ENCODE measurements at regions not wholly inside any gene's neighbourhood (a gene's known extent, or its start where the extent isn't known, plus 50 kb on each side); places are given as distances from the start of the nearest gene placed in this dataset.

DNA sequence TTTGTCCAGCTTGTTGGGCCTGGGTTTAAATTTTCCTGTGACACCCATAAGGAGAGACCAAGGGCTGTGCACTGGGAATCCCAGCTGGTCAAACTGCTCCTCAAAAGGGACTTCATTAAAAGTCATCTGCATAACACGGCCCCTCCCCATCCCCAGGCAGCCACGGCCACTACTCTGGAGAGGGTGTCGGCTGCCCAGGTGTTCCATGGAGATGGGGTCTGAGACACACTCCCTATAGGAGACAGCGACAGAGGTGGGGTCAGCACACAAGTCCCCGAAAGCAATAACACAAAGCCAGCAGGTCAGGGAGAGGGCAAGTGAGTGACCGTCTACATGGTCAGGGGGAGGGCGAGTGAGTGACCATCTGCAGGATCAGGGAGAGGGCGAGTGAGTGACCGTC, 75.6 kb upstream of the BCL11B start:
- Mint-ChIP-seq H3K27me3 (peaks cover 25% of the 10 kb centered on the region), H3K9me3 (no peaks in the 10 kb centered on the region), H3K36me3 (no peaks in the 10 kb centered on the region), H3K27ac (no peak overlapping the region), H3K4me3 (no peak overlapping the region), H3K4me1 (no peaks in the 10 kb centered on the region)
- no peak for DNase-seq
- CTCF ChIA-PET: no interaction called here

DNA sequence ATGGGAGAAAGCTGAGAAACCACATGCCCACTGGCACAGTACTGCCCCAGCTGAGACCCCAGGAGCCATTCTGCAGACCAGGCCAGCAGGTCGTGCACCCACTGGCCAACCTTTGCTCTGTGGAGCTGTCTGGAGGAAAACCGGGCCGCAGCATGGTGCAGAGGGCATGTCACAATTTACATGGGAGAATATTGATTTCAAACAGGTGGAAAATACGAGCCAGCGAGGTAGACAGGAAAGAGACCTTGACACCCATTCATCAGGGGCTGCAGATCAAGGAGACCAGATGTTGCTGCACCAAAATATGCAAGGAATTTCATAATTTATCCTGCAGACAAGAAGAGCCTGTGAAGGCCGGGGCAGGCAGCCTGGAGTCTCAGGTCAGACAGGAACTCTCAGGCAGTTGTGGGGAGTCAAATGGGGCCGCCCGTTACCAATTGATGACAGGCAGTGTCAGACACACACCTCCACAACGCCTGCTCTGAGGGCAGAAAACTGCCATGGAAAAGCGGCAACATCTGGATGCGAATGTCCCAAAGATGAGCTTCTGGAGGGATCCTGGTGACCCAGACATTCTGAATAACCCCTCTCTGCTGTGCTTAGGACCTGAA, 74.6 kb upstream of the BCL11B start:
- no peaks in the 10 kb centered on the region for H3K9me3 Mint-ChIP-seq
- H3K27ac Mint-ChIP-seq: no peak overlapping the region
- H3K4me3 Mint-ChIP-seq: no peak overlapping the region
- no peak for DNase-seq
- H3K4me1 Mint-ChIP-seq: no peaks in the 10 kb centered on the region
- H3K27me3 Mint-ChIP-seq: peaks cover 17% of the 10 kb centered on the region
- H3K36me3 Mint-ChIP-seq: no peaks in the 10 kb centered on the region
- CTCF ChIA-PET: interaction anchor here (2.0 kb wide), 1 partner anchor 46 kb away, joined by 6 read pairs; no protein-coding TSS in a partner anchor

DNA sequence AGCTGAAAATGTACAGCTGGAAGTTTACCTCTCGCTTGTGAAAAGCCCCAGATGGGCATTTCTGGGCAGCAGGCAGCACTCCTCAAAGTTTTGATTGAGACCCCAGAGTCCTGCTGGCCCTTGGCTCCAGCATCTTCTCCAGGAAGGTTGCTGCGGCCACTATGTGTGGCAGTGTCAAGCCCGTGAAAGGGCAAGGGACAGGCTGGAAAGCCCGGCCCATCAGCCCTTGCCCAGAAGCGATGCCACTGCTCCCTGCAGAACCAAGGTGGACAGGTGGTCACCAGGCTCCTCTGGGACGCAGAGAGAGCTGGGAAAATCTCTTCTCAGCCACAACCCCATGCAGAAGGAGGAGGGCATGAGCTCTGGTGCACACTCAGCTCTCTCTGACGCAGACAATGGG, 73.5 kb upstream of the BCL11B start:
- Mint-ChIP-seq H3K36me3 (no peaks in the 10 kb centered on the region), H3K4me1 (no peaks in the 10 kb centered on the region), H3K9me3 (no peaks in the 10 kb centered on the region), H3K27me3 (peaks cover 23% of the 10 kb centered on the region), H3K4me3 (no peak overlapping the region), H3K27ac (no peak overlapping the region)
- CTCF ChIA-PET: interaction anchor here (2.0 kb wide), 1 partner anchor 48 kb away, joined by 6 read pairs; no protein-coding TSS in a partner anchor
- no peak for DNase-seq

DNA sequence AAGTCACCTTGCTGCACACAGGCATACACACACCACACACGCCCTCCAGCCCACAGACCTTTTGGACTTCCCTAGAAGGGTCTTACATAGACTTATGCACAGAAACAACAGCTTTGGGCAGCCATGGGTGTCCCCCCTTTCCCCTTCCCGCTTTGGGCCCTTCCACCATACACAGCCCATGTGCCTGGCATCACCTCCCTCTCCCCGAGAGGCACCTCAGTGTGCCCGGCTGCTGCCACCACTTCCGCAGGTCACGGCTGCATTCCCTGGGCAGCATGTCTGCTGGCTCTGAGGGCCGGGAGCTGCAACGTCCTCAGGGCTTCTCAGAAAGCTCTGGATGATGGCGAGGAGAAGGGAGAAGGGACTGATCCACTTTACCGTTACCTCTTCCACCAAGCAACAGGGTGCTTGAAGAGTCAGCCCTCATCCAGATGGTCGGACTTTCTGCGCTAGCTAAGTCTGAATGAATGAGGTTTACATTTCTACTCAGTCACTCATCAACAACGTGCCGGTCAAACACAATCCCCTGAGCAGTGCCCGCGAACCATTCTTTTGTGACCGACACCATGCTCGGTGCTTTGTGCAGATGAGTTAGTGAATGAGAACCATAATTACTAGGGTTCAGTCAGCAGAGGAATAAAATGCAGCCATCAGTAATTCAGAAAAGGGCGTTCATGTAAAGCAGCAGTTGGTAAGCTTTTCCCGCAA, 72.2 kb upstream of the BCL11B start:
- Mint-ChIP-seq H3K9me3 (no peaks in the 10 kb centered on the region), H3K27ac (no peak overlapping the region), H3K4me1 (no peaks in the 10 kb centered on the region), H3K4me3 (no peak overlapping the region), H3K27me3 (peaks cover 34% of the 10 kb centered on the region), H3K36me3 (no peaks in the 10 kb centered on the region)
- DNase-seq: no peak
- CTCF ChIA-PET: interaction anchor here (2.0 kb wide), 1 partner anchor 49 kb away, joined by 6 read pairs; no protein-coding TSS in a partner anchor

DNA sequence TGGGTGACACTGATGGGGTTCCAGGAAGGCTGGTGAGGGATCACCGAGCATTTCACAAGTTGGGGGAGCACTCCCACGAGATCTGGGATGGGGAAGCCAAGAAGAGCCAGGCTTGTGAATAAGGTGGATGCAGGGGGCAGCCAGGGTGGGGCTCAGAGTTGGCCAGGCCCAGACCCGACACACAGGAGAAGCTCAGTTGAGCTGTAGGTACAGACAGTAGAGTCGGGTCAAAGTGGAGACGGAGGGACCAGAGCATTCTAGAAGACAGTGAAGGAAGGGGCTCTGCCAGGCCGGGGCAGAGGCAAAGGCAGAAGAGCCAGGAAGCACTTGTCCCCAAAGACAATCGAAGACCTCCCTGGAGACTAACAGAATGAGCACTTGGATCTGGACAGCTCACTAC, 70.9 kb upstream of the BCL11B start:
- Mint-ChIP-seq H3K4me1 (no peaks in the 10 kb centered on the region), H3K36me3 (no peaks in the 10 kb centered on the region), H3K27ac (no peak overlapping the region), H3K27me3 (peaks cover 38% of the 10 kb centered on the region), H3K9me3 (no peaks in the 10 kb centered on the region), H3K4me3 (no peak overlapping the region)
- DNase-seq: no peak
- CTCF ChIA-PET: no interaction called here

DNA sequence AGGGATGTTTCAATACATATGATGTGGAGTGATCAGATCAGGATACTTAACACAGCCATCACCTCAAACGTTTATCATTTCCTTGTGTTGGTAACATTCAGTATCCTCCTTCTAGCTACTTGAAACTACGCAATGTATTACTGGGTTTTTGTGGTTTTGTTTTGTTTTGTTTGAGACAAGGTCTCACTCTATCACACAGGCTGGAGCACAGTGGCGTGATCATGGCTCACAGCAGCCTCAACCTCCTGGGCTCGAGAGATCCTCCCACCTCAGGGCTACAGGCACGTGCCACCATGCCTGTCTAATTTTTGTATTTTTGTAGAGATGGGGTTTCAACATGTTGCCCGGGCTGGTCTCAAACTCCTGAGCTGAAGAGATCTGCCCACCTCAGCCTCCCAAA, 70.2 kb upstream of the BCL11B start:
- peaks cover 38% of the 10 kb centered on the region for H3K27me3 Mint-ChIP-seq
- H3K4me3 Mint-ChIP-seq: no peak overlapping the region
- no peaks in the 10 kb centered on the region for H3K4me1 Mint-ChIP-seq
- DNase-seq: no peak
- H3K27ac Mint-ChIP-seq: no peak overlapping the region
- CTCF ChIA-PET: interaction anchor here (1.3 kb wide), 1 partner anchor 51 kb away, joined by 4 read pairs; no protein-coding TSS in a partner anchor
- H3K9me3 Mint-ChIP-seq: no peaks in the 10 kb centered on the region
- no peaks in the 10 kb centered on the region for H3K36me3 Mint-ChIP-seq

DNA sequence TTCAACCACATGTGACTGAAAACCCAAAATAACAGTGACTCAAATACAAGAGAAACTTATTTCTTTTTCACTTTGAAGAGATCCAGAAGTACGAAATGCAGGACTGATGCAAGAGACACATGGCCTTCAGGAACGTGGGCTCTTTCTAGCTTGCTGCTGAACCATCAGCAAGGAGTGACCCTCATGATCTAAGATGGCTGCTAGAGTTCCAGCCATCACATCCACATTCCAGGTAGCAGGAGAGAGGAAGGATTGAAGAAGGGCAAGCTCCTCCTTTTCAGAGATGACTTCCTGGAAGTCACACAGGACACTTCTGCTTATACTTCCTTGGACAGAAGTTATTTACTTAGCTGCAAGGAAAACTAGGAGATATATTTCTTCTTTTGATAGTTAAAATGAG, 67.6 kb upstream of the BCL11B start:
- Mint-ChIP-seq H3K9me3 (no peaks in the 10 kb centered on the region), H3K27me3 (peaks cover 38% of the 10 kb centered on the region), H3K4me3 (no peak overlapping the region), H3K27ac (no peak overlapping the region), H3K36me3 (no peaks in the 10 kb centered on the region), H3K4me1 (no peaks in the 10 kb centered on the region)
- no peak for DNase-seq
- CTCF ChIA-PET: interaction anchor here (1.0 to 1.2 kb wide), 2 partner anchors 11 to 20 kb away, joined by 3 read pairs; no protein-coding TSS in a partner anchor

DNA sequence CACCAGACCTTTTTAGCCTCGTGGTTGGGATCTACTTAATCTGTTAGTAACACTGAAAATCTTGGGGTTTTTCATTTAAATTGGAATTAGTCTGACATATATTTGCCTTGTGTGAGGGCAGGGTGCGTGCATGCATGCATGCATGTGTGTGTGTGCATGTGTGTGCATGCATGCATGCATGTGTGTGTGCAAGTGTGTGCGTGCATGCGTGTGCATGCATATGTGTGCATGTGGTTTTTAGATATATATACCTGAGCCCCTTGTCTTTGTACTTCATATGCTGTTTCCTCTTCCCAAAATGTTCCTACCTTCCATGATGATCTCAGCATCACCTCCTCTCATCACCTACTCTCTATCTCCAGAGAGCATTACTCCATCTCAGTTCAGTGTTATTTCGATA, 66.3 kb upstream of the BCL11B start:
- CTCF ChIA-PET: no interaction called here
- H3K4me1 Mint-ChIP-seq: no peaks in the 10 kb centered on the region
- H3K27me3 Mint-ChIP-seq: peaks cover 42% of the 10 kb centered on the region
- no peak overlapping the region for H3K27ac Mint-ChIP-seq
- no peak overlapping the region for H3K4me3 Mint-ChIP-seq
- no peak for DNase-seq
- H3K36me3 Mint-ChIP-seq: no peaks in the 10 kb centered on the region
- no peaks in the 10 kb centered on the region for H3K9me3 Mint-ChIP-seq

DNA sequence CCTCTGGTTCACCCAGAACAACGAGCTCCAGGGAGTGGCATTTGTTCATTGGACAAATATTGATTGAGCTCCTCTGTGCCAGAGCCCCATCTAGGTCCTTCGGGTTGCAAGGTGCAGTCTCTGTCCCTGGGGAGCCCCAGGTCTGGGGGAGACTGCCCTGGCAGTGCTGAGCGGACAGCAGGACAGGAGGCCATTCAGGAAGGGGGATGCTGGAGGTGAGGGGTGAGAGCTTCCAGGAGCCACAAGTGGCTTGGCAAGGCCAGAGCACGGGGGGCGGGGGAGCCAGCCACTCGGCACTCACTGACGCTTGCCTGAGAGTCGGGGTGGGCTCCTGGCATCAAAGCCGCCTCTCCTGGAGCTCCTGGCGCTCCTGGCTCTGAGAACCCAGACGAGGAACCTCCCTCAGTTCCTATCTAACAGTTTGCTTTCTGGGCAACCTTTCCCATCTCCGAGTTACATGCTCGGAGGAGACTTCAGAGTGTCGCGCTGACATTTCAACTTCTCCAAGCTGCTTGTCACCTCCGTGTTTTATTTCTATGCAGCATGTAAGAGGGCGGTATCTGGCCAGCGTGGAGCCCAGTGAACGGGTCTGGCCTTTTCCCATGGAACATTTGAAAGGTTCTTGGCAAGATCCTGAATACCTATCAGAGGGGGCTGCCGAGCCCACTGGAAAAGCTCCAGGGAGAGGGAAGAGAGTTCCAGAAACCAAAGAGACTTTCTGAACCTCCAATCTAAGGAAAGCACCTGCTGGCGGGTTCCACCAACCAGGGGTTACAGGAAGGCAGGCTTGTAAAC, 62.0 kb upstream of the BCL11B start:
- H3K36me3 Mint-ChIP-seq: no peaks in the 10 kb centered on the region
- H3K4me1 Mint-ChIP-seq: no peaks in the 10 kb centered on the region
- H3K4me3 Mint-ChIP-seq: no peak overlapping the region
- H3K9me3 Mint-ChIP-seq: no peaks in the 10 kb centered on the region
- H3K27me3 Mint-ChIP-seq: peaks cover 19% of the 10 kb centered on the region
- no peak overlapping the region for H3K27ac Mint-ChIP-seq
- CTCF ChIA-PET: no interaction called here
- DNase-seq: no peak

DNA sequence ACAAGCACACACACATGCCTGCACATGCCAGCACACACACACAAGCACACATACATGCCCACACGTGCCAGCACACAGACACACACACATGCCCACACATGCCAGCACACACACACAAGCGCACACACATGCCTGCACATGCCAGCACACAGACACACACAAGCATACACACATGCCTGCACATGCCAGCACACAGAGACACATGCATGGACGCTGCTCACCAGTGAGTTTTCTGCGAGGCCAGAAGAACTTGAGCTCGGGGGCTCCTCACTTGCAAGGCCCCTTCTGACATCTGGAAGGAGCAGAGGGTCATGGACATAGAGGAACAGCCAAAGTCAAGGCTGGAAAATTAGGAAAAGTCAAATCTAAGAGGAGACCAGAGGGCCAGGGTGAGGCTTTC, 61.2 kb upstream of the BCL11B start:
- no peaks in the 10 kb centered on the region for H3K36me3 Mint-ChIP-seq
- H3K4me3 Mint-ChIP-seq: no peak overlapping the region
- H3K4me1 Mint-ChIP-seq: no peaks in the 10 kb centered on the region
- DNase-seq: no peak
- peaks cover 18% of the 10 kb centered on the region for H3K27me3 Mint-ChIP-seq
- H3K27ac Mint-ChIP-seq: peak overlapping the region; percentile 58
- H3K9me3 Mint-ChIP-seq: no peaks in the 10 kb centered on the region
- CTCF ChIA-PET: no interaction called here

DNA sequence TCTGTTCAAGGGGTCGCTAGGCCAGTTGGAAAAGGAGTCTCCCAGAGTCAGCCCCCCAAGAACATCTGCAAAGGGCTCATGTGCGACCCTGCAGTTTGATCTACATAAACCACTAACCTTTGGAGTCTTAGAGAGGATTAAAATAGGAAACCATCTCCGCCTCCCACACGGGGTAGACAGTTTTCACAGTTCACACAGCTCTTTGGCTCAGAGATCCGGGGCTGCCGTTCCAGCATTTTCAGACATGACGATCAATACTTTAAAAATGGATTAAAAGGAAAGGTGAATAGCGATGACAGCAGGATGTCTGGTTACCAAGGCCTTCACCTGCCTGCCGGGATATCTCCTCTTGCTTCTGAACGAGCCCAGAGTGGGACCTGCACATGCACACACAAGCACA, 59.8 kb upstream of the BCL11B start:
- H3K27me3 Mint-ChIP-seq: peaks cover 24% of the 10 kb centered on the region
- H3K36me3 Mint-ChIP-seq: no peaks in the 10 kb centered on the region
- H3K27ac Mint-ChIP-seq: no peak overlapping the region
- H3K9me3 Mint-ChIP-seq: no peaks in the 10 kb centered on the region
- CTCF ChIA-PET: no interaction called here
- no peak for DNase-seq
- H3K4me1 Mint-ChIP-seq: no peaks in the 10 kb centered on the region
- H3K4me3 Mint-ChIP-seq: no peak overlapping the region

DNA sequence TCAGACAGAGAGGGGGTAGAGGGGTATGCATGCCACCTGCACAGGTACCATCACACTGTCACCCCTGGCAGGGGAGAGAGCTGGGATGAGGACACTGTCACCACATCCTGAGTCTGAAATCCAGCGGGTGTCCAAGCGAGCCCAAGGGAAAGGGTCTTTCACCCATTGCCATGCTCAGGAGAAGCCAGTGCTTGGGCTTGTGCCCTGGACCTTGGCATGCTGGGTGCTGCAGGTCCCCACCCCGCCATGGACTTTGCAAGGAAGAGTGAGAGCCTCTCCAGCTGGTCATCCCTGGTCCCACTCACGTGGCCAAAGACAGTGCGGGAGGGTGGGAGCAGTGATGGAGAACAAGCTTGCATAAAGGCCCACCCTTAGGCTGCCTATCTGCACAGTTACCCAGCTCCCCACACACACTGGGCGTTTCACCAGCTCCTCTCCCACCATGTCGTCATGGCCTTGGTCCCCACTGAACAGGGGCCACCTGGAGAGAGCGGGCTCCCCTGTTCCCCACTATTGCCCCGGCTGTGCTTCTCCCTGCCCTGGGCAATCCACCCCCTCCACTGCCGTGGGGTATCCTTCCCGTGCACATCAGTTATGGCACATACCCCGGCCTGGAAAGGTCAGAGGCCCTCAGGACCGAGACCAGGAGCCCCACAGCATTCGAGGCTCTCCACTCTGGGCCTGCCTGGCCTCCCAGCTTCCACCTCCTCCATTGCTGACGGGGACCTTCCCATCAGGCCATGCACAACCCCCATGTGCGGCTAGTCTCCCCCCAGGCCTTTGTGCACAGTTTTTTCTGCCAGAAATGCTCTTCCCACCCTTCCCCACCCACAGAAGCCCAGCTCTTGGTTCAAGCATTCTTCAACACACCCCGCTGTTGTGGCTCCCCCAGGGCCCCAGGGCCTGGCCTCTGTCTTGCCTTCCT, 58.6 kb upstream of the BCL11B start:
- Mint-ChIP-seq H3K4me3 (no peak overlapping the region), H3K36me3 (no peaks in the 10 kb centered on the region), H3K27me3 (peaks cover 21% of the 10 kb centered on the region), H3K27ac (no peak overlapping the region), H3K4me1 (no peaks in the 10 kb centered on the region), H3K9me3 (no peaks in the 10 kb centered on the region)
- DNase-seq: no peak
- CTCF ChIA-PET: interaction anchor here (1.3 kb wide), 1 partner anchor 10 kb away, joined by 4 read pairs; no protein-coding TSS in a partner anchor

DNA sequence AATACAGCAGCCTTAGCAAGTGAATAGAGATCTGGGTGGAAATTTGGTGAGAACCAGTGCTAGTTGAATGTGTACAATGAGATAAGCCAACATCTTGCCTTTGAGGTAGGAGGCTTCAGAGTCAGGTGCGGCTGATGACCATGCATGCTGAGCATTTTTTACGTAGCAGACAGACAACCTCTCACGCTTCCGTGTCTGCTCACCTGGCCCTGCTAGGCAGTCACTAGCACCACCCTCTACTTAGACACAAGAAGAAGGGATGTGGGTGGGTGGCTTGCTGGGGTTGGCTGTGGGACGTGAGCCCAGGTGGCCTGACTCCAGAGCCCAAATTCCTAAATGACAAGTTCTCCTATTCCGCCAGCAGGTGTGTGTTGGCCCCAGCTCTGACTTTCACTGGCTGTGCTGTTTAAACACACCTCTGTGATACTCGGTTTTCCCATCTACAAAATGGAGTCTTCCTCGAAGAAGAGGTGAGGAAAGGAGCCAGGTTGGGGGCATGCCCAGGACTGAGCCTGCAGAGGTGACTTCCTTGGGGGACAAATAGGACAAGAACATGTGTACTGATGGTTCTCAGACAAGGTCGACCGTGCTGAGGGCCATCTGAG, 57.8 kb upstream of the BCL11B start:
- Mint-ChIP-seq H3K4me1 (no peaks in the 10 kb centered on the region), H3K36me3 (no peaks in the 10 kb centered on the region), H3K27ac (no peak overlapping the region), H3K4me3 (no peak overlapping the region), H3K9me3 (no peaks in the 10 kb centered on the region), H3K27me3 (peaks cover 15% of the 10 kb centered on the region)
- CTCF ChIA-PET: interaction anchor here (1.3 kb wide), 1 partner anchor 10 kb away, joined by 4 read pairs; no protein-coding TSS in a partner anchor
- no peak for DNase-seq

Measured in activated naive CD4-positive, alpha-beta T cell treated with anti-CD3 and anti-CD28 coated beads, Interleukin-2, amount 10 ng/mL, durations not matched to agents 7 days and 5 days (primary cell).